ENCODE measurements at regions not wholly inside any gene's neighbourhood (a gene's known extent, or its start where the extent isn't known, plus 50 kb on each side); places are given as distances from the start of the nearest gene placed in this dataset.
A peak's percentile ranks its signal among the peaks of the same experiment; 100 is the strongest.

- peaks cover 0 to 10% (median 8%) of the 10 kb centered on the region in 3 donors for H3K27me3 ChIP-seq (ENCODE audit: control insufficient read depth in 3 of 3, insufficient read depth in 3 of 3, low read length in 2 of 3)
- H3K4me3 ChIP-seq: no peak overlapping the region
- H3K4me1 ChIP-seq (ENCODE audit: control insufficient read depth in 5 of 5, insufficient read depth in 5 of 5, low read length in 5 of 5): no peaks in the 10 kb centered on the region
- DNase-seq: no peak
- no peaks in the 10 kb centered on the region for H3K36me3 ChIP-seq (ENCODE audit: control insufficient read depth in 4 of 4, insufficient read depth in 4 of 4, low read length in 4 of 4)
- H3K9me3 ChIP-seq (ENCODE audit: control insufficient read depth in 4 of 4, insufficient read depth in 3 of 4, low read length in 3 of 4): no peaks in the 10 kb centered on the region
- H3K27ac ChIP-seq (ENCODE audit: low read depth in 1 of 2, low read length in 1 of 2): no peak overlapping the region
- H3K9ac ChIP-seq (ENCODE audit: insufficient read depth in 1 of 2, low read length in 2 of 2): no peak overlapping the region
- no peak for ATAC-seq (ENCODE audit: insufficient read depth, low FRiP score)
- no peak for TF ChIP-seq CTCF (IDR thresholded peaks at IDR 0.05; ENCODE audit: control extremely low read depth, extremely low read depth)
- 41 to 67% methylated on average over 6 of the region's 6 CpGs for WGBS, 2 donors
Measured at GRCh38 chrX:36804066-36804465, 204.1 kb upstream of the FAM47C start.

GRCh38 chrX:36844857-36845256, 163.3 kb upstream of the FAM47C start:
- Histone ChIP-seq H3K9ac (ENCODE audit: insufficient read depth in 1 of 2, low read length in 2 of 2) (no peak overlapping the region), H3K27ac (ENCODE audit: low read depth in 1 of 2, low read length in 1 of 2) (no peak overlapping the region), H3K27me3 (ENCODE audit: control insufficient read depth in 3 of 3, insufficient read depth in 3 of 3, low read length in 2 of 3) (peaks cover 0 to 31% (median 7%) of the 10 kb centered on the region in 3 donors), H3K4me3 (no peak overlapping the region), H3K9me3 (ENCODE audit: control insufficient read depth in 4 of 4, insufficient read depth in 3 of 4, low read length in 3 of 4) (no peaks in the 10 kb centered on the region), H3K36me3 (ENCODE audit: control insufficient read depth in 4 of 4, insufficient read depth in 4 of 4, low read length in 4 of 4) (no peaks in the 10 kb centered on the region), H3K4me1 (ENCODE audit: control insufficient read depth in 5 of 5, insufficient read depth in 5 of 5, low read length in 5 of 5) (peaks cover 0 to 4% (median 0%) of the 10 kb centered on the region in 5 donors)
- ATAC-seq (ENCODE audit: insufficient read depth, low FRiP score): no peak
- 84 to 94% methylated on average over 3 of the region's 3 CpGs for WGBS, 2 donors
- TF ChIP-seq CTCF (IDR thresholded peaks at IDR 0.05; ENCODE audit: control extremely low read depth, extremely low read depth): no peak
- no peak for DNase-seq

GRCh38 chrX:36847496-36847895, 160.7 kb upstream of the FAM47C start:
- no peak for ATAC-seq (ENCODE audit: insufficient read depth, low FRiP score)
- H3K36me3 ChIP-seq (ENCODE audit: control insufficient read depth in 4 of 4, insufficient read depth in 4 of 4, low read length in 4 of 4): no peaks in the 10 kb centered on the region
- no peak overlapping the region for H3K4me3 ChIP-seq
- peaks cover 0 to 1% (median 0%) of the 10 kb centered on the region in 4 donors for H3K9me3 ChIP-seq (ENCODE audit: control insufficient read depth in 4 of 4, insufficient read depth in 3 of 4, low read length in 3 of 4)
- WGBS, 2 donors: 52 to 67% methylated on average over 4 of the region's 4 CpGs
- peak; percentile 15 to 68 (median 32) for DNase-seq
- peaks cover 0 to 4% (median 0%) of the 10 kb centered on the region in 5 donors for H3K4me1 ChIP-seq (ENCODE audit: control insufficient read depth in 5 of 5, insufficient read depth in 5 of 5, low read length in 5 of 5)
- no peak overlapping the region for H3K27ac ChIP-seq (ENCODE audit: low read depth in 1 of 2, low read length in 1 of 2)
- H3K27me3 ChIP-seq (ENCODE audit: control insufficient read depth in 3 of 3, insufficient read depth in 3 of 3, low read length in 2 of 3): peaks cover 0 to 44% (median 8%) of the 10 kb centered on the region in 3 donors
- TF ChIP-seq CTCF (IDR thresholded peaks at IDR 0.05; ENCODE audit: control extremely low read depth, extremely low read depth): no peak
- no peak overlapping the region for H3K9ac ChIP-seq (ENCODE audit: insufficient read depth in 1 of 2, low read length in 2 of 2)

- H3K27ac ChIP-seq (ENCODE audit: low read depth in 1 of 2, low read length in 1 of 2): no peak overlapping the region
- peaks cover 0 to 4% (median 0%) of the 10 kb centered on the region in 5 donors for H3K4me1 ChIP-seq (ENCODE audit: control insufficient read depth in 5 of 5, insufficient read depth in 5 of 5, low read length in 5 of 5)
- TF ChIP-seq CTCF (IDR thresholded peaks at IDR 0.05; ENCODE audit: control extremely low read depth, extremely low read depth): no peak
- no peak for DNase-seq
- peaks cover 0 to 37% (median 8%) of the 10 kb centered on the region in 3 donors for H3K27me3 ChIP-seq (ENCODE audit: control insufficient read depth in 3 of 3, insufficient read depth in 3 of 3, low read length in 2 of 3)
- H3K4me3 ChIP-seq: no peak overlapping the region
- H3K9me3 ChIP-seq (ENCODE audit: control insufficient read depth in 4 of 4, insufficient read depth in 3 of 4, low read length in 3 of 4): peaks cover 0 to 1% (median 0%) of the 10 kb centered on the region in 4 donors
- no peaks in the 10 kb centered on the region for H3K36me3 ChIP-seq (ENCODE audit: control insufficient read depth in 4 of 4, insufficient read depth in 4 of 4, low read length in 4 of 4)
- no peak overlapping the region for H3K9ac ChIP-seq (ENCODE audit: insufficient read depth in 1 of 2, low read length in 2 of 2)
- WGBS, 2 donors: 38 to 83% methylated on average over 2 of the region's 2 CpGs
- ATAC-seq (ENCODE audit: insufficient read depth, low FRiP score): no peak
Measured at GRCh38 chrX:36849407-36849806, 158.8 kb upstream of the FAM47C start.
